Ovary (tissue), 7 donors: ENCODE measurements at regions not wholly inside any gene's neighbourhood (a gene's known extent, or its start where the extent isn't known, plus 50 kb on each side); places are given as distances from the start of the nearest gene placed in this dataset.

Source experiments
- DNase-seq, 5 donors: peaks; one replicate each; pipeline ENCODE4 v3.0.0-alpha.2; 2019 to 2020
- H3K27ac ChIP-seq, 2 donors: fragments of 200-600 bp; one replicate each; pipeline versions ENCODE4 v1.5.1 to v1.8.0; 2019 to 2022
- H3K27me3 ChIP-seq: fragments of 200-600 bp; one replicate; pipeline ENCODE4 v1.8.0; 2022
- H3K36me3 ChIP-seq: fragments of 200-600 bp; sonication (generic); one replicate; pipeline ENCODE4 v1.5.1; 2019
- H3K4me1 ChIP-seq: one replicate; pipeline ENCODE4 v1.8.1; 2013; ENCODE audit warnings: mild to moderate bottlenecking, moderate library complexity; ENCODE audit not compliant: insufficient read depth
- H3K4me3 ChIP-seq: fragments of 200-600 bp; sonication (generic); one replicate; pipeline ENCODE4 v1.5.1; 2017
- H3K9me3 ChIP-seq, 2 donors: fragments of 200-600 bp in 1 of 2; sonication (generic) in 1 of 2; one replicate each; pipeline versions ENCODE4 v1.5.1 to v1.8.1; 2013 to 2019; ENCODE audit warnings: mild to moderate bottlenecking in 1 of 2, moderate library complexity in 1 of 2
- CTCF ChIP-seq, 3 donors: fragments of 450-650 bp in 2 of 3; fragments of 200-600 bp in 1 of 3; IDR thresholded peaks; one replicate each; pipeline versions ENCODE4 v1.5.1 to v1.8.0; 2016 to 2022; ENCODE audit warnings: antibody characterized with exemption in 3 of 3, mild to moderate bottlenecking in 1 of 3
- EP300 ChIP-seq: sonication (generic); formaldehyde crosslinking; IDR thresholded peaks from one replicate; pipeline ENCODE4 v1.6.1; 2017; ENCODE audit warnings: antibody characterized with exemption
- POLR2A ChIP-seq: fragments of 450-650 bp; IDR thresholded peaks from one replicate; pipeline ENCODE4 v1.6.1; 2017; ENCODE audit warnings: antibody characterized with exemption, mild to moderate bottlenecking, moderate library complexity
- WGBS, 3 donors: extraction: QIAGEN DNeasy Blood & Tissue Kit in 1 of 3; methylation state at CpG; one replicate each; pipeline versions ENCODE4 v1.1.5 to v1.1.7; 2013 to 2017; 5-methylcytosine and 5-hydroxymethylcytosine counted together
- intact Hi-C, 4 donors: fragments of 100-400 bp; cut with DNase I; formaldehyde crosslinking; loops; one replicate each; pipeline versions ENCODE4 v1.11.0 to v1.15.1; 2022 to 2023
- donor health status: DM: no; HTN: no; CAD: no; lungs with moderate emphysema.
- donor health status: DM: no; HTN: no; CAD: no.
- donor health status: Bipolar disorder and iron deficiency.
- donor health status: DM: no; HTN: no; CAD: no.
- donor health status: DM: yes; HTN: yes; CAD: no.

- no peaks in the 10 kb centered on the region for H3K4me1 ChIP-seq
- no peak for DNase-seq
- 88 to 94% (median 91%) methylated on average over 2 of the region's 2 CpGs for WGBS, 3 donors
- H3K9me3 ChIP-seq: no peaks in the 10 kb centered on the region
- TF ChIP-seq EP300 (no peak), POLR2A (no peak), CTCF (IDR thresholded peaks at IDR 0.05) (no peak)
- H3K27me3 ChIP-seq: no peaks in the 10 kb centered on the region
- no peaks in the 10 kb centered on the region for H3K36me3 ChIP-seq
- H3K4me3 ChIP-seq: no peak overlapping the region
- intact Hi-C loops: no loop called here
- H3K27ac ChIP-seq: no peak overlapping the region
Observed at GRCh38 chr2:31728406-31729064, 147.8 kb upstream of the SRD5A2 start.

GRCh38 chr2:31726457-31726856 is 145.7 kb upstream of the SRD5A2 start:
- no peak overlapping the region for H3K4me3 ChIP-seq
- intact Hi-C loops: no loop called here
- H3K4me1 ChIP-seq: no peaks in the 10 kb centered on the region
- H3K27me3 ChIP-seq: no peaks in the 10 kb centered on the region
- no peak for DNase-seq
- 84 to 91% (median 86%) methylated on average over 2 of the region's 2 CpGs for WGBS, 3 donors
- H3K36me3 ChIP-seq: no peaks in the 10 kb centered on the region
- no peak overlapping the region for H3K27ac ChIP-seq
- TF ChIP-seq CTCF (IDR thresholded peaks at IDR 0.05): no peak
- TF ChIP-seq POLR2A: no peak
- no peak for TF ChIP-seq EP300
- H3K9me3 ChIP-seq: no peaks in the 10 kb centered on the region

- H3K9me3 ChIP-seq: no peaks in the 10 kb centered on the region
- no peaks in the 10 kb centered on the region for H3K27me3 ChIP-seq
- intact Hi-C loops: no loop called here
- no peak for TF ChIP-seq POLR2A
- TF ChIP-seq CTCF (IDR thresholded peaks at IDR 0.05): no peak
- no peak for TF ChIP-seq EP300
- no peak overlapping the region for H3K27ac ChIP-seq
- DNase-seq: no peak
- H3K4me1 ChIP-seq: no peaks in the 10 kb centered on the region
- WGBS, 3 donors: 82 to 91% (median 88%) methylated on average over 3 of the region's 3 CpGs
- H3K36me3 ChIP-seq: no peaks in the 10 kb centered on the region
- no peak overlapping the region for H3K4me3 ChIP-seq
Observed at GRCh38 chr2:31725444-31725843, 144.7 kb upstream of the SRD5A2 start.

GRCh38 chr2:31711737-31712136 is 131.0 kb upstream of the SRD5A2 start:
- Histone ChIP-seq H3K36me3 (no peaks in the 10 kb centered on the region), H3K9me3 (no peaks in the 10 kb centered on the region), H3K27ac (no peak overlapping the region), H3K27me3 (no peaks in the 10 kb centered on the region), H3K4me3 (no peak overlapping the region), H3K4me1 (no peaks in the 10 kb centered on the region)
- DNase-seq: no peak
- intact Hi-C loops: no loop called here
- TF ChIP-seq EP300 (no peak), POLR2A (no peak), CTCF (IDR thresholded peaks at IDR 0.05) (no peak)
